HG03159 (cell line): ENCODE measurements at regions not wholly inside any gene's neighbourhood (a gene's known extent, or its start where the extent isn't known, plus 50 kb on each side); places are given as distances from the start of the nearest gene placed in this dataset.

Experiments
- ATAC-seq: cut with Tn5 transposase; IDR thresholded peaks from one replicate; pipeline ENCODE4 v1.9.1; 2021; ENCODE audit warnings: mild to moderate bottlenecking, moderate library complexity; ENCODE audit not compliant: unreplicated experiment

DNA sequence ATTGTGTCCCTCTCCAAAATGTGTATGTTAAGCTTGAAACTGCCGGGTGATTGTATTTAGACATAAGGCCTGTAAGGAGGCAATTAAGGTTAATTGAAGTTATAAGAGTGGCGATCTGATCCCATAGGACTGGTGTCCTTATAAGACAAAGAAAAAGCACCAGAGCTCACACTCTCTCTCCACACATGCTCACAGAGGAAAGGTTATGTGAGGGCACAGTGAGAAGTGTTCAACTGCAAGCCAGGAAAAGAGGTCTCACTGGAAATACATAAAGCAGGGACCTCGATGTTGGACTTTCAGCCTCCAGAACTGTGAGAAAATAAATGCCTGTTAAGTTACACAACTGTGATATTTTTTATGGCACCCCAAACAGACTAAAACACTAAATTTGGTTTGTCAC lies 1233.8 kb upstream of the CNTN5 start:
- no peak for ATAC-seq

DNA sequence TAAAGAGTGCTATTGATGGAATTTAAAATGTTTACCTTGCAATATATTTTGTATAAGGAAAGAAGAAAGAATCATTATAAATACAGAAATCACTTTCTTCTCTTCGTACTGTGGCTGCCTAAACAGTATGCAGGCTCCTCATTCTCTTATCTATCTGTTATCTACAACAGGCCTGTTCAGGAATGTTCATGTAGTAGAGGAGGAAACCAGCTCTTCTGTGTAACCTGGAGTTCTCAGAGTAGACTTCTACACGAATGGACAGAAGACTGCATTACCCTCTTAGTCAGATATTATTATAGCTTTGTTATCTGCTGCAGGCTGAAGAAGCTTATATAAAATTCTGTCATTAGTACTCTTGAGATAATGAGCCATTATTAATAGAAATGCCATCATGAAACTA lies 1225.9 kb upstream of the CNTN5 start:
- no peak for ATAC-seq

DNA sequence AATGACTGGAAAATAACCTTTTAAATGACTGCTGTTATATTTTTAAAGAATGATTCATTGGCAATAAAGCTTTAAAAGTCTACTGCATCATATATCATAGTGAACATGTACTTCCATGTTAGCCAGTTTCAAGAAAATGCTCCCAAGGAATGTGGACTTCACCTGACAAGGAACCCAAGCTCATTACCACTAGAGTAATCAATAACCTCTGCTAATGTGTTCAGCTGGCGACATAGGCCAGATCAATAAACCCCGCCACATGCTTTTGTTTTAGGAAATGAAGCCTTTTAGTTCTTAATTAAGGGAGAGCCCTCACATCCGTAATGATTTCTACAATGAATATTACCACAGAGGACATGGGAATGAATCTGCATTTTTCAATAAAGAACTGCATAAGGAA lies 1219.9 kb upstream of the CNTN5 start:
- no peak for ATAC-seq

DNA sequence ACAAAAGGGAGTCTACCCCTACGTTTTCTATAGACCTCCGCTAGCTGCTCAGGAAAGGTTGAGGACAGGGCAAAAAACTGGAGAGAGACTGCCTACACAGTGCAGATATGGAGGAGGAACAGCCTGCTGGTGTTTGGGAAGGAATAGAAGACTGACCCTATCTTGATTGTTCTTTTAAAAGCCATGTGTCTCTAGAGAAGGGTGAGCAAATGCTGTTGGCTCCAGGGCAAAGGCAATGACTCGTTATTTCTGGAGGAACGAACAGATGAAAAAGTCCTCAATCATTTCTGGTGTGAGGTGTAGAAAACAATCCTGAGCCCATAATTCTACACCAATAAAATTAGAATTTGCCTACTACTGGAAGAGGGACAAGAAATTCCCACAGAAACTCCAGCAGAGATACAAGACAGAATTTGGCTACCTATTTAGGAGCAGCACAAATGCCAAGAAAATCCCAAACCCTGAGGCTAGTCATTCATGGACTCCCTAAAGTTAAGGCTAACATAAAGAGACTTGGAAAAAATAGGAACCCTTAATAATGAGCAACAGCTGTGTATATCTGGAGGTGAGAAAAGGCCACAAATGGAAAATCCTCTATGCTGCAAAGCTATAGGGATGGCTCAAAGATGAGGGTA lies 1206.3 kb upstream of the CNTN5 start:
- no peak for ATAC-seq

DNA sequence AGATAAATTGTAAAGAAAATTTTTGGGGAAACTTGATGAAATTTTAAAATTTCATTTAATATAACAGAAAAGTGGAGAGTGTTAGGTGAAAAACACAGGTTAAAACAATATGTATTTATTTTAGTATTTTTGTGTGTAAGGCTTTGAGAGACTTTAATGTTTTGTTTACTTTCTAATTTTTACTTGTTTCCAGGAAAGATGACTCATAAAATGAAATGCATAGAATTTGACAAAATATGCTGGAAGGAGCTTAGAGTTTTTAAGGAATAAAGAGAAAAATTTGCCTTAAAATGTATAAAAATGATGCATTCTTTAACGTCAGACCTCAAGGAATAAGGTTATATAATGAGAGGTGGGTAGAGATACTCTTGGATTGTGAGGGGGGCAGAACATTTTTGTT lies 1205.1 kb upstream of the CNTN5 start:
- no peak for ATAC-seq

DNA sequence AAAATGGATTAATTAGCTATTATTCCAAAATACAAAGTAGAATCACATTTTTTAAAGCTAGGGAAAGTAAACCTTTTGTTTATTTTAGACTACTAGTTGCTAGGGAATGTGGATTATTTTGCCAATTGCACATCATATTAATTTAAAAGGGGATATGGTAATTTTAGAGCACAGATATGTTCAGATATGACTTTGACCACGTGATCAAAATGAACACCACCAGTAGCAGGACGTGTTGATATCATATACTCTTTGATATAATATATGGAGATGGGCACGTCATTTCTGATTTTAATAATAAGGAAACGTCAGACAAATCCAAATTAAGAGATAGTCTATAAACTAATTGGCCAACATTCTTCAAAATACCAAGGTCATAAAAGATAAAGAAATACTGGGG lies 1188.3 kb upstream of the CNTN5 start:
- ATAC-seq, result no peak

GRCh38 chr11:97833412-97833811 lies 1187.3 kb upstream of the CNTN5 start:
- no peak for ATAC-seq

DNA sequence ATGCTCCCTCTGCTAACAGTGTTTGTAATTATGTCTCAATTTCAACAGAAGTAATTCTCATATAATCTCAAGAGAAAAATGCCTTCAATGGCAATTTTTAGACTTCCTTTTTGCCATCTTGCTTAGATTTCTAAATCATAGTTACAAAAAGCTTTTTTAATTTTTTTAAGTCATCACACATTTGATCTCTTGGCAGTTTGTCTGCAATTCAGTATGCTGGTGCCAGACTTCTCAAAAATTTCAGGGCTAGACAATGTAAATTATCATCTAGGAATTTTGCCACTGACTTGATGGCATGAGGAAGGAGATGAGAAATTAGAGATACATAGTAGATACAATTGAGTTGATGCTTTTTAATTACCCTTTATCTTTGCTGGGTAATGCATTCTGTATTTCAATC lies 1176.7 kb upstream of the CNTN5 start:
- no peak for ATAC-seq

DNA sequence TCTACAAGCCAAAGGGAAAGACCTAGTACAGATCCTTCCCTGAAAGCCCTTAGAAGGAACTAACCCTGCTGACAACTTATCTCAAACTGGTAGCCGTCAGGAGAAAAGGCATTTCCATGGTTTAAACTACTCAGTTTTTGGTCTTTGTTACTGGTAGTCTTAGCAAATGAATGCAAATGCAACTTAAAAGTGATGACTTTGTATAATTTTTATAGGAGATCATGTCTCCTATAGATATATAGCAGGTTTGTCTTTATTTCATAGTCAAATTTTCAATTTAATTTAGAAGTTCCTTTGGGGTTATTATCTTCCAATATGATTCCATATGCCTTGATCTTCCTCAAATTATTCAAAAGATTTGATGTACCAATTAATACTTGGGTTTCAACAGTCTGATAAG lies 1173.0 kb upstream of the CNTN5 start:
- ATAC-seq, result no peak

DNA sequence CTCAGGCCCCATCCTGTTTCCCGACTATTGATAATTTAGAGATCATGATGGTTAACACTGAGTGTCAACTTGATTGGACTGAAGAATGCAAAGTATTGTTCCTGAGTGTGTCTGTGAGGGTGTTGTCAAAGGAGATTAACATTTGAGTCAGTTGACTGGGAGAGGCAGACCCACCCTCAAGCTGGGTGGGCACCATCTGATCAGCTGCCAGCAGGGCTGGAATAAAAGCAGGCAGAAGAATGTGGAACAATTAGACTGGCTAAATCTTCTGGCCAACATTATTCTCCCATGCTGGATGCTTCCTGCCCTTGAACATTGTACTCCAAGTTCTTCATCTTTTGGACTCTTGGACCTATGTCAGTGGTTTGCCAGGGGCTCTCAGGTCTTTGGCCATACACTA lies 1170.0 kb upstream of the CNTN5 start:
- no peak for ATAC-seq

DNA sequence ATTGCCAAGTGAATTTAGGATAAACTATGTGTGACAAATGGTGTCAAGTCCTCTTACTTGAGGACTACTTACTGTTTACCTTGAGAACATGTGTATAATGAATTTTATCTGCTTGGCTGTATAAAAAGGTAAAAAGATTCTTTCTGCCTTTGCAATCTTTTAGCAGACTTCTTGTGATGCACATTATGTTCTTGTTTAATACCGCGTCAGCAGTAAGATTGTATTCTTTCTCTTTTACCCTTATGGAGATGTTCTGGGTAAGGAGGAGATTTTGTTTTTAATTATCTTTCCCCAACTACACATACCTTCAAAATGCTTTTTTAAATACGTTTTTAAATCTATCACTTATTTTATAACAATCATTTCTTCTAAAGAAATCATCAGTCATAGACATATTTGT lies 1166.4 kb upstream of the CNTN5 start:
- no peak for ATAC-seq

DNA sequence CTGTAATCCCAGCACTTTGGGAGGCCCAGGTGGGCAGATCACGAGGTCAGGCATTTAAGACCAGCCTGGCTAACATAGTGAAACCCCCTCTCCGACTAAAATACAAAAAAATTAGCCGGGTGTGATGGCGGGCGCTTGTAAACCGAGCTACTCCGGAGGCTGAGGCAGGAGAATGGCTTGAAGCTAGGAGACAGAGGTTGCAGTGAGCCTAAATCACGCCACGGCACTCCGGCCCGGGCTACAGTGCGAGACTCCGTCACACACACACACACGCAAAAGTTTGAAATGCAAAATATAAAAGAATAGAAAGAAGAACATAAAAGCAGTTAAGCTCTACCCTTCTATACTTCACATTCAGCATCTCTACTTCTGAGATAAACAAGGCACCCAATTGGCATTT lies 1165.9 kb upstream of the CNTN5 start:
- no peak for ATAC-seq

DNA sequence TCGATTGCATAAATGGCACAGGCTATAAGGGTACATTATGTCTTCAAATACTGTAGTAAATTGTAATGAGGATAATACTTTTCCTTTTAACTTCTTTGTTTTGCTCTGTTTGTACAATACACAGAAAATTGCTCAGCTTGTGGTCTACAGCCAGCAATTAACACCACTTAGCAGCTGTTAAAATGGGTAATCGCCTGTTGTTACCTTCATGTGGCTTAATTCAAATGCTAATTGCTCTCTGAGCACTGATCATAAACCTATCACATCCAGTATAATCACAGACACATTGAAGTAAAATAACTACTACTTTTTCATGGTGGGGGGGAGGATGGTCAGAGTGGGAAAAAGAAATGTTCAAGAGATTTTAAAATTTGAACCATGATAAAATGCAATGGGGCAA lies 1164.1 kb upstream of the CNTN5 start:
- ATAC-seq, result no peak

DNA sequence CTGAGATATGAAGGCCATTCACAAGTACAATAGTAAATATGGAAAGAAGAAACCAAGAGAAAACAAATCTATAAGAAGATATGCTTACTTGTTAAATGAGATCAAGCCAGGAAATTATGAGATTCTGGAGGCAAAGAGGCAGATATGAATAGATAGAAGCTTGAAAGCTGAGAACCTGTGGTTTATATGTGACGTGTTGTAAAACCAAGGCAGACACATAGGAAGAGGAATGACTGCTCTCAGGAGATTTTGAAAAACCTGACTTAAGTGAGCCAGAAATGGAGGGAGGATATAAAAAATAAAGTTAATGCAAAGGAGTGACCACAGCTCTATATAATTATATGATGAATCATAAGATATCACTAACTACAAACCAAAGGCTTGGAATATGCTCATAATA lies 1160.5 kb upstream of the CNTN5 start:
- ATAC-seq, result no peak

DNA sequence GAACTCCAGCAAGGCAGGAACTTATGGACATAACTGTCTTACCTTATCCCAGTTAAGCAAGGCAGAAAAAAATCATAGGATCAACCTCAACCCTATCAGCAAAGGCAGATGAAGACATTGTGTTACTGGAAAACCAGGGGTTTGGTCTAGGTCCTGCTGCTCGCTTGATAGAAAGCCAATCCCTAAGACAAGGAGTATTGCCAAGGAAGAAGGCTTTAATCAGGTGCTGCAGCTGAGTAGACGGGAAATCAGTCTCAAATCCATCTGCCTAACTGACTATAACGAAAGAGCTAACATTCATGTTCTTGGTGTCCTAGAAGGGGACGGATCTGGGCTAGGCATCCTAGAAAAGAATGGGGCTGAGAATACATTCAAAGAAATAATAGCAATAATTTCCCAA lies 1158.7 kb upstream of the CNTN5 start:
- no peak for ATAC-seq

- no peak for ATAC-seq
Measured at GRCh38 chr11:97865424-97866012, 1155.2 kb upstream of the CNTN5 start.

- no peak for ATAC-seq
Measured at GRCh38 chr11:97871816-97872215, 1148.9 kb upstream of the CNTN5 start.

- ATAC-seq, result no peak
Measured at GRCh38 chr11:97880209-97880608, 1140.5 kb upstream of the CNTN5 start.

- no peak for ATAC-seq
Measured at GRCh38 chr11:97883086-97883485, 1137.7 kb upstream of the CNTN5 start.

GRCh38 chr11:97888641-97889040 lies 1132.1 kb upstream of the CNTN5 start:
- ATAC-seq, result no peak

DNA sequence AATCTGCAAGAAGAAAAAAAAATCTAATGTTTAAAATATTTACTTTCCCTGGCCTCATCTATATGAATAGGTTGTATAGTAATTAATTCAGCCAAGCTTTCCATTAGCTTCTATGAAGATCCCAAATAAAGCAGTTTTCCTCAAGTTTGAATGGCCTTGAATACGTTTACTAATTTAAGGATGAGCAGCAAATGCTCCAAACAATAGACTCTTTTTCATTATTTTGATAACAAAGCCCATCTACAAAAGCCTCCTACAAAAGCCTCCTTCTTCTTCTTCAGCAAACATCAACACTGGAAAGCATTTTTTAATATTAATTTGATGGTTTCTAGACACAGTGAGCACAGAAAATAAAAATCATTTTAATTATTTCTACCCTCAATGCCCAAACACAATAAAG lies 1130.3 kb upstream of the CNTN5 start:
- no peak for ATAC-seq

GRCh38 chr11:97893612-97894011 lies 1127.1 kb upstream of the CNTN5 start:
- no peak for ATAC-seq

DNA sequence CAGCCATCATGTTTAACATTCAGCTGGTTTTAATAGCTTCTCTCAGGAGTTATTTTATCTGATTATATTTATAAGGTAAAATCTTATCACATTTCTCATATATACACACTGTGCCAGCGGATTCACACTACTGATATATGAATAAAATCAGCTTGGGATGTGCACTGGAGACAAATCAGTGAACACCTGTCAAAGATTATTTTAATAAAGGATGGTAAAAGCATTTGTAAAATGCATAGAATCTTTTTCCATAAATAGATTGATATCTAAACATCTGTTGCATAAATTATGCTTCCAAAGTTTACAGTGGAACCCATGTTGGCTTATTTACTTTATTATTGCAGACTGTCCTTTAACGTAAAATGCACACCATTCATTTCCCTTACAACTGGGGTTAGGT lies 1125.8 kb upstream of the CNTN5 start:
- ATAC-seq, result no peak
